ENCODE measurements at regions not wholly inside any gene's neighbourhood (a gene's known extent, or its start where the extent isn't known, plus 50 kb on each side); places are given as distances from the start of the nearest gene placed in this dataset.
"Not testable (repeated sequence)": the region's sequence is repeated elsewhere in the genome, so short reads cannot be mapped to it uniquely, and the experiment has no call there.

GRCh38 chr3:51618038-51618437 is 53.0 kb upstream of the TEX264 start:
- TF ChIP-seq CTCF (IDR thresholded peaks at IDR 0.05; ENCODE audit: low read length); EZH2 (optimal IDR thresholded peaks at IDR 0.05; ENCODE audit: low read depth, low read length): not testable (repeated sequence)

All from MM.1S (cell line).